ENCODE measurements at regions not wholly inside any gene's neighbourhood (a gene's known extent, or its start where the extent isn't known, plus 50 kb on each side); places are given as distances from the start of the nearest gene placed in this dataset.

GRCh38 chr21:17146426-17146825 lies 366.4 kb upstream of the CXADR start:
- no TSS peak for BruUV-seq (replicated peaks)
- DNase-seq: no peak
- H3K4me3 Mint-ChIP-seq (ENCODE audit: low read depth, unreplicated experiment): no peak overlapping the region
- no peaks in the 10 kb centered on the region for H3K36me3 Mint-ChIP-seq (ENCODE audit: insufficient read depth, unreplicated experiment)
- no peak for TF ChIP-seq CTCF (IDR thresholded peaks at IDR 0.05; ENCODE audit: unreplicated experiment)
- H3K9me3 Mint-ChIP-seq (ENCODE audit: low read depth, unreplicated experiment): no peaks in the 10 kb centered on the region
- no peaks in the 10 kb centered on the region for H3K27me3 Mint-ChIP-seq (ENCODE audit: unreplicated experiment)
- no peak overlapping the region for H3K27ac Mint-ChIP-seq (ENCODE audit: unreplicated experiment)
- intact Hi-C loops (cut with micrococcal nuclease; ENCODE audit: unreplicated experiment): loop anchor here (2.0 kb wide), 1 partner anchor 204 kb away; no protein-coding TSS in a partner anchor
- no peaks in the 10 kb centered on the region for H3K4me1 Mint-ChIP-seq (ENCODE audit: low read depth, unreplicated experiment)
- CTCF ChIA-PET: no interaction called here

GRCh38 chr21:17159697-17160096 lies 353.1 kb upstream of the CXADR start:
- no peak for TF ChIP-seq CTCF (IDR thresholded peaks at IDR 0.05; ENCODE audit: unreplicated experiment)
- intact Hi-C loops (cut with micrococcal nuclease; ENCODE audit: unreplicated experiment): no loop called here
- BruUV-seq (replicated peaks): no TSS peak
- no peak overlapping the region for H3K27ac Mint-ChIP-seq (ENCODE audit: unreplicated experiment)
- H3K4me3 Mint-ChIP-seq (ENCODE audit: low read depth, unreplicated experiment): no peak overlapping the region
- CTCF ChIA-PET: no interaction called here
- no peaks in the 10 kb centered on the region for H3K27me3 Mint-ChIP-seq (ENCODE audit: unreplicated experiment)
- H3K9me3 Mint-ChIP-seq (ENCODE audit: low read depth, unreplicated experiment): no peaks in the 10 kb centered on the region
- DNase-seq: no peak
- no peaks in the 10 kb centered on the region for H3K4me1 Mint-ChIP-seq (ENCODE audit: low read depth, unreplicated experiment)
- H3K36me3 Mint-ChIP-seq (ENCODE audit: insufficient read depth, unreplicated experiment): no peaks in the 10 kb centered on the region

GRCh38 chr21:17185674-17186073 lies 327.2 kb upstream of the CXADR start:
- H3K9me3 Mint-ChIP-seq (ENCODE audit: low read depth, unreplicated experiment): peaks cover 5% of the 10 kb centered on the region
- peaks cover 11% of the 10 kb centered on the region for H3K27me3 Mint-ChIP-seq (ENCODE audit: unreplicated experiment)
- intact Hi-C loops (cut with micrococcal nuclease; ENCODE audit: unreplicated experiment): no loop called here
- no TSS peak for BruUV-seq (replicated peaks)
- no peaks in the 10 kb centered on the region for H3K36me3 Mint-ChIP-seq (ENCODE audit: insufficient read depth, unreplicated experiment)
- CTCF ChIA-PET: no interaction called here
- no peak overlapping the region for H3K4me3 Mint-ChIP-seq (ENCODE audit: low read depth, unreplicated experiment)
- DNase-seq: no peak
- TF ChIP-seq CTCF (IDR thresholded peaks at IDR 0.05; ENCODE audit: unreplicated experiment): no peak
- no peaks in the 10 kb centered on the region for H3K4me1 Mint-ChIP-seq (ENCODE audit: low read depth, unreplicated experiment)
- no peak overlapping the region for H3K27ac Mint-ChIP-seq (ENCODE audit: unreplicated experiment)

- Mint-ChIP-seq H3K4me1 (ENCODE audit: low read depth, unreplicated experiment) (no peaks in the 10 kb centered on the region), H3K36me3 (ENCODE audit: insufficient read depth, unreplicated experiment) (no peaks in the 10 kb centered on the region), H3K4me3 (ENCODE audit: low read depth, unreplicated experiment) (no peak overlapping the region), H3K27ac (ENCODE audit: unreplicated experiment) (no peak overlapping the region), H3K27me3 (ENCODE audit: unreplicated experiment) (no peaks in the 10 kb centered on the region), H3K9me3 (ENCODE audit: low read depth, unreplicated experiment) (peaks cover 3% of the 10 kb centered on the region)
- no peak for TF ChIP-seq CTCF (IDR thresholded peaks at IDR 0.05; ENCODE audit: unreplicated experiment)
- CTCF ChIA-PET: no interaction called here
- DNase-seq: no peak
- no TSS peak for BruUV-seq (replicated peaks)
- intact Hi-C loops (cut with micrococcal nuclease; ENCODE audit: unreplicated experiment): no loop called here
These were observed 322.9 kb upstream of the CXADR start for GRCh38 chr21:17189963-17190362.
